ENCODE measurements at regions not wholly inside any gene's neighbourhood (a gene's known extent, or its start where the extent isn't known, plus 50 kb on each side); places are given as distances from the start of the nearest gene placed in this dataset.

GRCh38 chr5:159385536-159385935, 55.2 kb upstream of the IL12B start:
- no peak for DNase-seq

DNA sequence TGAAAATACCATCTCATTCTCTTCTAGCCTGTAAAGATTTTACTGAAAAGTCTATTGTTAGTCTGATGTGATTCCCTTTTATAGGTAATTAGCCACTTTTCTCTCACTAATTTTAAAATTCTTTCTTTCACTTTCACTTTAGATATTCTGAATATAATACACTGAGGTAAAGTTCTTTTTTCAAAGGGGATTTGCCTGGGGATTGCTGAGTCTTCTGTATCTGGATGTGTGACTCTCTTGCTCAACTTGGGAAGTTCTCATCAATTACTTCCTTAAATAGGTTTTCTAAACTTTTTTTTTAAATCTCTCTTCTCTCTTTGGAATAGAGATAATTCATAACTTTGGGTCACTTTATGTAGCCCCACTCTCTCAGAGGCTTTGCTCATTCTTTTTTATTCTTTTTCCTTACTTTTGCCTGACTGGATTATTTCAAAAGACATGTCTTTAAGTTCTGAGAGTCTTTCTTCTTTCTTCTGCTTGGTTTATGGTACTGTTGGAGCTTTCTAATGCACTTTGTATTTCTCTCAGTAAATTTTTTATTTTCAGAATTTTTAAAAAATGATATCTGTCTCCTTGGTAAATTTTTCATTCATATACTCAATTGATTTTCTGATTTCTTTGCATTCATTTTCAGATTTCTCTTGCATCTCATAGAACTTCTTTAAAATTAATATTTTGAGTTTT, 55.9 kb upstream of the IL12B start:
- no peak for DNase-seq

GRCh38 chr5:159392871-159393270, 62.6 kb upstream of the IL12B start:
- no peak for DNase-seq

DNA sequence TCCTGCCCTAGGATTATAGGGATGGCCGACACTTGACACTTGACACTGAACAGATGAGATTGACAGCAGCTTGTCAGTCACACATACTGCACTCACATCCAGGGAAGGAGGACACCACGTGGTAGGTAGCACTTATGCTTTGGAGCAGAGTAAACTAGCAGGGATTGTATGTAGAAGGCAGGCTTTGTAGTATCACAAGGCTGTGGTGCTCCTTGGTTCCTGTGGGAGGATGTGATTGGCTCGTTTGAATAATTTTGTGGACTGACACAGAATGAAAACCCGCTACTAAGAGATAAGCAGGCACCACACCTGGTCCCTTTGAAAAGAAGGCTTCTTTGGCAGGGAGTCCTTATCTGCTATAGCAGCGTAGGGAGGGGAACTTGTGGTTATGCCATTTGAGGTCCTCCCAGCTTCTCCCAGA, 63.6 kb upstream of the IL12B start:
- DNase-seq: no peak

GRCh38 chr5:159395202-159395601, 64.9 kb upstream of the IL12B start:
- no peak for DNase-seq

- no peak for DNase-seq
These were observed 68.6 kb upstream of the IL12B start for GRCh38 chr5:159398936-159399335.

DNA sequence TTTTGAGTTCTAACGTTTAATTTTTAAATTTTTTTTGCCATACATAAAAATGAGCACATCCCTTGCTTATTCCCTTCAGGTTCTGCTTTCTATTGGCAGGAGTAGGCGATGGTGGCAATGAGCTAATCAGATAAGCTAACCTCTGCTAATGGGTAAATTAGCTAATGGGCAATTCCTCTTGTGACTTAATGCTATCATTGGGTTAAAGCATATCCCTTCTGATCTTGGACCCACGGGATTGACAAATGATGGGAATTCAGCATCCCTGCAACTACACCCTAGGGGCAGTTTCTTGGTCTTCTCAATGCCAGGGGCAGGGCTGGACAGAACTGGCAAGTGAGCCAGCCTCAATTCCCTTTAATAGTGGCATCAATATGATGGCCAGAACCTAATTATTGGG, 70.2 kb upstream of the IL12B start:
- no peak for DNase-seq

DNA sequence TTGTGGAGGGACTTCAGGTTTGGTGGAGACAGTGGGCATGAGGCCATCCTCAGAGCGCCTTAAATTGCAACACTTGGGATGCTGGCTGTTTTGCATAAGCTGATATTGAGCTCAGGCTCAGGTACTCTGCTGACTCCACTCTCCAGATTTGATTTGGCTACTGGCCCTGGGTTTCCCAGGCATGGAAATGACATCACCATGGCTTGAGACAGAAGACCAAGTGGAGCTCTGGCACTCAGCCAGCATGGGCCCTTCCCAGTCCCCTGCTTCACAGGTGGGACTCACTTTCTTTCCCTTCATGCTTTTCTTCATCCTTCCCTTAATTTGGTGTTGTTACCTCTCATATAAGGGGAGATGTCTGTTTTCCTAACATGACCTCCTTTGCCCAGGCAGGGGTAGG, 72.0 kb upstream of the IL12B start:
- DNase-seq: no peak

- DNase-seq: no peak
These were observed 72.6 kb upstream of the IL12B start for GRCh38 chr5:159402856-159403255.

DNA sequence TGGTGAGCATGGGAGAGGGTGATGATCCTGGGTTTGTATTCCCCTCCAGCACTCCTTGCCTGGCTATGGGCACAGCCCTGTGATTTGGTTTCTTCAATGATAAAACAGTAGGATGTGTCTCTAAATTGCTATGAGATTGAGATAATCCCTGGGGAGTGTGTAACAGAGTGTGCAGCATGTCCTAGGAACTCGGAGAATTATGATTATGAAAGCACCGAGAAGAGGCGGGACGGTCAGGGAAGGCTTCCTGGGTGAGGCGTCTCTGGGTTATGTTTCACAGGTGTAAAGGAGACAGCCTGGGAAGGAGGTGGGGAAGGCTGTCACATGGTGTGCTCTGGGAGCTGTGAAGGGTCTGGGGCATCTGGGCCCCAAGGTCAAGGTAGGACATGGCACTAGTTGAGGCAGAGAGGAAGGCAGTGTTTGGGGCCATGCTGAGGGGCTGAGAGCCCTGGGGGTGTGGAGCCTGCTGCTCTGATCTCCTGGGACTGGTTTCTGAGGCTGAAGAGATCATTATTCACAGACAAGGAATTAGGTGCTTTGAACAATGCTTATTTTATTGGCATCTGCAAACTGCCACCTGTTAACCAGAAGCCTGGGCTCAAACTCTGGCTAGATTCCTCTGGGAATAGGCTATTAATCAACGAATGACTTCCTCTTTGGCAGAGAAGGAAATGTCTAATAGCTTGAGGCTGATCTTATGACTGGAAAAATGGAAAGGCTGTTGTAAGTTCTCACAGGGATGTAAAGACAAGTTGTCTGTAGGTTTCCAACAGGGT, 73.8 kb upstream of the IL12B start:
- no peak for DNase-seq

GRCh38 chr5:159405611-159406031, 75.3 kb upstream of the IL12B start:
- DNase-seq: no peak

GRCh38 chr5:159406571-159406970, 76.3 kb upstream of the IL12B start:
- no peak for DNase-seq

- no peak for DNase-seq
These were observed 79.5 kb upstream of the IL12B start for GRCh38 chr5:159409801-159410200.

DNA sequence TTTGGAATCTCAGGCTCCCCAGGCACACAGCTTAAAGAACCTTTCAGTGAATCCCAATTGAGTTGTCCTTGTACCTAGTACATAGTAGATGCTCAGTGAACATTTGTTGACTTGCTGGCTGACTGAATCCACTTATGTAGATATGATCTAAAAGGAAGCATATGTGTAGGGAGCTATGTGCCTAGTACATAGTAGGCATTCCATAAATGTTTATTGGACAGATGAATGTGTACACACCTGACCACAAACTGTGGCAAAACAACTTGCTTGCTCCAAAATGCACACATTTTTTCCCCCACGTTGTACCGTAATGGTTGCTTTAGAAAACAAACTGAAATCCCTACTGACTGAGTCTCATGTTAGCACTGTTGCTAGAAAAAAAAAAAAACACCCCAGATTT, 80.2 kb upstream of the IL12B start:
- no peak for DNase-seq

DNA sequence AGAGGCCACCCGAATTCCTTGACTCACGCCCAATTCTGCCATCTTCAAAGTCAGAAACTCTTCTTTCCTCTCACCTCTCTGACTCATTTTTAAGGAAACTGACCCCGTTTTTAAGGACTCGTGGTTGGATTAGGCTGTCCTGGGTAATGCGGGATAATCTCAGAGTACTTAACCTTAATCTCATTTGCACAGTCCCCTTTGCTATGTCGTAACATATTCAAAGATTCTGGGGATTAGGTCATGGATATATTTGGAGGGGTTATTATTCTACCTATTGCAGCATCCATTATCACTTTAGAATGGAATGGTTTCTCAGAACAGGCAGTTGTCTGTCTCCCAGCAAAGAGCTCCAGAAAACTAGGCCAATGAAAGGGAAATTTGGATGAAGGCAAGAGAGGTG, 80.8 kb upstream of the IL12B start:
- no peak for DNase-seq

DNA sequence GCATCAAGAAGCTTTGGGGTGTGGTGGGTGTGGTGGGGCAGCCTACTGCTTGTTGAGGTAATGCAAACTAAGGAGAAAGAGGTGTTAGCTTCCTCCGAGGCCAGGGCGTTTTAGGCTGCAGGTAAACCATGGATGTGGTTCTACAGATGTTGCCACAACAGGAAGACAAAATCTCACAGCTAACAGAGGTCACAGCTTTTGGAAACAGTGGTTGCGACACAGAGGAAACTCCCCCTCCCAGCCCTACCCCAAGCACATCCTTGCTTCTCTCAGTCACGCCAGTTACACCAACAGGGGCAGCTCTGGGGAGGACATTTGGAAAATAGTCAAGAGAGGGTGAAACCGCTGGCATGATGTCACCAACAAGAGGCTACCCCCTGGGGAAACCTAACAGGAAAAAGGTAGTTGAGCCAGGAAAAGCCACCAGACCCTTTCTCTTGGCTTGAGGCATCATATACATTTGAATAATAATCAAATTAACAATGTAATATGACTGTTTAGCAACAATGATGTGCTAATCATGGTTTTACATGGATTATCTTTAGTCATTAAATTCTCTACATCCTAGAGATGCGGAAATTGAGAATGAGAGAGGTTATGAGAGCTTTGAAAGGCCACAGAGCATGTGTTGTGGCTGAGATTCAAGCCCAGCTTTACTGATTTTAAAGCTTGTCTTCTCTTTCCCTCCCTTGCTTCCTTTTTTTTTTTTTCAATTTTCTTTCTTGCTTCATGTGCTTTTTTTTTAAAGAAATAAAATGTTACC, 82.2 kb upstream of the IL12B start:
- peak; percentile 55 for DNase-seq

- DNase-seq: no peak
These were observed 83.7 kb upstream of the IL12B start for GRCh38 chr5:159414021-159414420.

DNA sequence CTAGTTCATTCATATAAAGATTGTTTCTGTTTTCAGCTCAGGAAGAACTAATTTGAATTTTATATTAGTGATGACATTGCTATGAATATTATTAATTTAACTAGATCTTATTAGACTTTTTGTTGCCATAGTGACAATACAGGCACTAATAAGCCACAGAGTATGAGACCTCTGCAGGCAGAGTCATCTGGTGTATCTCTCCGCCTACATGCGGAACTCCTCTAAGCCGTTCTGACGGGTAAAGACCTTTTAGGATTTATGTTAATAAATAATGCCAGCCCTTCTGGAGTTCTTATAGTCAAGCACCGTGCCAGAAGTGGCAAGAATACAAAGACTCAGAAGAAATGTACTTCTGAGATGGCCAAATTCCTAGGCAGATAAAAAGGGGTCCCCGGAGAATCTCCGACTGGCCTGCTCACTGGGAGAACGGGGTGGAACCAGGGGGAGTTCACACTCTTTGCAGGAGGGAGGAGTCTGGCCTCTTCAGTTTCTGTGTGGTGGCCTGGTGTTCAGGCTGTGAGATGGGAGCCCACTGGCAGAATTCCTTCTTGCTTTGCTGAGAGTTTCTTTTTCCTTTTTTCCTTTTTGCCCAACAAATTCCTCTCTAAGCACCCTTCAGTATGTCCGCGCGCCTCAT, 85.1 kb upstream of the IL12B start:
- no peak for DNase-seq

GRCh38 chr5:159416438-159416837, 86.2 kb upstream of the IL12B start:
- DNase-seq: no peak

DNA sequence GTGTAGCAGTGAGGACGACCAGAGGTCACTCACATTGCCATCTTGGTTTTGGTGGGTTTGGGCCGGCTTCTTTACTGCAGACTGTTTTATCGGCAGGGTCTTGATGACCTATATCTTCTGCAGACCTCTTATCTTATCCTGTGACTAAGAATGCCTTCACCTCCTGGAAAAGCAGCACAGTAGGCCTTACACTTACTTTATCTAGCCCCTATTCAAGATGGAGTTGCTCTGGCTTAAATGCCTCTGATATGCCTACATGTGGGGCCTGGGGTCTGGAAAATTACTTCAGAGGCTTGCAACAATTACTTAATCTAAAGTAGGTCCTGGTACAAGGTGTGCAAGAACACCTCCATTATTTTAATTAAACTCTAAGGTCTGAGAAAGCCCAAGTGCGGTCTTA, 86.9 kb upstream of the IL12B start:
- DNase-seq: no peak

- DNase-seq: no peak
These were observed 89.3 kb upstream of the IL12B start for GRCh38 chr5:159419576-159419975.

DNA sequence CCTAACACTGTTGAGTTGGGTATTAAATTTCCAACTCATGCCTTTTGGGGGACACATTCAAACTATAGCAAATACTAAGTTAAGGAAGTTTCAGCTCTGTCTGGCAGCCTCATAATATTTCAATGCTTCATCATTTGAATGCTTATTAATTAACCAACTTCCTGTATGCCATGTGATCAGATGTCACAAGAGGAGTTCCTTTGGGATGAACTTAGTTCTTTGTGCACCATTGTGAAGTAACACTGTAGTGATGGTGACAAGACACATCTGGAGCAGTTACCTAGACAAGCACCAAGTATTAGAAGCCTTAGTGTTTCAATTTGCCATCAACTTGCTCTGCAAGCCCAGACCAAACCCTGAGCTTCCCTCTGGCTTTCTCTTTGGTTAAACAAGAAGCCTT, 90.7 kb upstream of the IL12B start:
- DNase-seq: no peak

DNA sequence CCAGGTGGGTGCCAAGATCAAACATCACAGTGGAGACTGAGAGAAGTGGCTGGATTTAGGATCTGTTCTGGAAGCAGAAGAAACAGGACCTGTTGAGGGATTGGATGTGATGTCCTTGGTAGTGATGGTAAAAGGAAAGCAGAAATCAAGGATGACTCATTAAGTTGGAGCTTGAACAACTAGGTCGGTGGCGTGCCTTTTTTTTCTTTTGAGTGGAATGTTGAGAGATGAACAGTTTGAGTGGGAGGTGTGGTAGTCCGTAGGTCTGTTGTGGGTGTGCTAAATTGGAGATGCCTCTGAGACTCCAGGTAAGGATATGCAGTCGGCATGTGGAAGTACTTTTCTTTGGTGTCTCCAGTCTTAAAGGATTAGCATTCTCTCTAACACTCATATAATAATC, 92.1 kb upstream of the IL12B start:
- DNase-seq: no peak

All from T-helper 9 cell (primary cell).